Activated CD8-positive, alpha-beta T cell treated with anti-CD3 and anti-CD28 coated beads for 36 hours (primary cell): ENCODE measurements at regions not wholly inside any gene's neighbourhood (a gene's known extent, or its start where the extent isn't known, plus 50 kb on each side); places are given as distances from the start of the nearest gene placed in this dataset.

Experiments
- ATAC-seq: fragments of 200-7000 bp; cut with Tn5 transposase; one replicate; pipeline ENCODE4 v1.10.0; 2021; ENCODE audit warnings: mild to moderate bottlenecking, moderate library complexity
- CTCF ChIA-PET: fragments of 350-600 bp; sonication (Branson Sonifier 250); formaldehyde crosslinking; loops from one replicate; lab custom pipeline; 2021; ENCODE audit warnings: antibody characterized with exemption; lab: Charles Lee
- POLR2A ChIA-PET: fragments of 350-600 bp; sonication (Branson Sonifier 250); formaldehyde crosslinking; loops from one replicate; lab custom pipeline; 2021; ENCODE audit warnings: antibody characterized with exemption; lab: Charles Lee
- DNase-seq: peaks from one replicate; pipeline ENCODE4 v3.0.0-alpha.2; 2020
- H3K27ac Mint-ChIP-seq: one replicate; pipeline ENCODE4 v1.8.0; 2021; ENCODE audit warnings: mild to moderate bottlenecking, mixed read lengths
- H3K27me3 Mint-ChIP-seq: one replicate; pipeline ENCODE4 v1.8.0; 2021; ENCODE audit warnings: mixed read lengths
- H3K36me3 Mint-ChIP-seq: one replicate; pipeline ENCODE4 v1.8.0; 2021; ENCODE audit warnings: low read depth, mixed read lengths
- H3K4me1 Mint-ChIP-seq: one replicate; pipeline ENCODE4 v1.8.0; 2021; ENCODE audit warnings: low read depth, mixed read lengths
- H3K4me3 Mint-ChIP-seq: one replicate; pipeline ENCODE4 v1.8.0; 2021; ENCODE audit warnings: mild to moderate bottlenecking, moderate library complexity, mixed read lengths
- H3K9me3 Mint-ChIP-seq: one replicate; pipeline ENCODE4 v1.8.0; 2021; ENCODE audit warnings: mixed read lengths
- intact Hi-C: fragments of 100-400 bp; cut with micrococcal nuclease; formaldehyde crosslinking; loops from one replicate; pipeline ENCODE4 v1.10.0; 2022
- TF ChIP-seq, protein P1 (sequence below): fragments of 200-600 bp; IDR thresholded peaks from one replicate; pipeline ENCODE4 v1.8.0; 2022; ENCODE audit warnings: antibody characterized with exemption, mild to moderate bottlenecking

DNA sequence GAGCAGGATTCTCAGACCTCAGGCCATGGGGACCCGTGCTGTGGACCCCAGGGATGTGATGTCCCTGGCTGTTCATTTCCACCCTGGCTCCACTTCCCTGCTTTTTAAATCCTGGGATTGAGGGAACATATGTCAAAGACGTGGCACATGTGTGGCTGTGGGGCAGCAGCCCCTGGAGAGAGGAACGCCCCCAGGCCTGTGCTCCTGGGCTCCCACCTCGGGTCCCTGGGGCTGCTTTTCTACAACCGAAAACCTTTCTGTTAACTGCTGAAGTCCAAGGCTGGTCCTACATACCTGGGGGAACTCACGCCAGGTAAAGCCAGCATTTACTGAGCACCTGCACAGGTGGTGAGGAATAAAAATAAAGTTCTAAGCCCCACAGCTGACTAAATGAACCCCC lies 102.3 kb upstream of the FRMD1 start:
- Mint-ChIP-seq H3K9me3 (no peaks in the 10 kb centered on the region), H3K36me3 (no peaks in the 10 kb centered on the region), H3K27ac (no peak overlapping the region), H3K4me1 (no peaks in the 10 kb centered on the region), H3K4me3 (no peak overlapping the region), H3K27me3 (peaks cover 1% of the 10 kb centered on the region)
- intact Hi-C loops = no loop called here
- TF ChIP-seq, protein P1, sequence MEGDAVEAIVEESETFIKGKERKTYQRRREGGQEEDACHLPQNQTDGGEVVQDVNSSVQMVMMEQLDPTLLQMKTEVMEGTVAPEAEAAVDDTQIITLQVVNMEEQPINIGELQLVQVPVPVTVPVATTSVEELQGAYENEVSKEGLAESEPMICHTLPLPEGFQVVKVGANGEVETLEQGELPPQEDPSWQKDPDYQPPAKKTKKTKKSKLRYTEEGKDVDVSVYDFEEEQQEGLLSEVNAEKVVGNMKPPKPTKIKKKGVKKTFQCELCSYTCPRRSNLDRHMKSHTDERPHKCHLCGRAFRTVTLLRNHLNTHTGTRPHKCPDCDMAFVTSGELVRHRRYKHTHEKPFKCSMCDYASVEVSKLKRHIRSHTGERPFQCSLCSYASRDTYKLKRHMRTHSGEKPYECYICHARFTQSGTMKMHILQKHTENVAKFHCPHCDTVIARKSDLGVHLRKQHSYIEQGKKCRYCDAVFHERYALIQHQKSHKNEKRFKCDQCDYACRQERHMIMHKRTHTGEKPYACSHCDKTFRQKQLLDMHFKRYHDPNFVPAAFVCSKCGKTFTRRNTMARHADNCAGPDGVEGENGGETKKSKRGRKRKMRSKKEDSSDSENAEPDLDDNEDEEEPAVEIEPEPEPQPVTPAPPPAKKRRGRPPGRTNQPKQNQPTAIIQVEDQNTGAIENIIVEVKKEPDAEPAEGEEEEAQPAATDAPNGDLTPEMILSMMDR = no peak
- ATAC-seq (no peak), DNase-seq (no peak)
- CTCF ChIA-PET = no interaction called here
- POLR2A ChIA-PET = no interaction called here

DNA sequence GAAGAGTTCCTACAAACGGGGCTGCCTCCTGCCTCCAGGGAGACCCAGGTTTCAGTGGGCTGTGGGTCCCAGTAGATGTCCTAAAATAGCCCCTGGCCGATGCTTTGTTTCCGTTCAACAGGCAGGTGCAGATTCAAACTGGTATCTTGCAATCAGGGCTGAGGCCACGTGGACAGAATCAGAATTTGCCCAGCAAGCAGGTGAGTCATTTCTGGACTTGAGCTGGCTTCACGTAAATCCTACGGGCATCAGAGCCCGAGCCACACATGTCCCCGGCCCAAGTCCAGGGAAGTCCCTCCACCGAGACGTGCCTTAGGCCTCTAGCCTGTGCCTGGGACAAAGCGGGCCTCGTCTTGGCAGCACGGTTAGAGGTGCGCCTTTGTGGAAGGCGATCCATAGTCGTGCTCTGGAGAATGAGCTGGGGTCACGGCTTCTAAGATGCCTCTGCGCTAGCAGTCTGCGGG lies 101.6 kb upstream of the FRMD1 start:
- TF ChIP-seq, protein P1 = no peak
- ChIA-PET CTCF (no interaction called here), POLR2A (no interaction called here)
- Mint-ChIP-seq H3K27ac (no peak overlapping the region), H3K36me3 (no peaks in the 10 kb centered on the region), H3K4me1 (no peaks in the 10 kb centered on the region), H3K9me3 (no peaks in the 10 kb centered on the region), H3K4me3 (no peak overlapping the region), H3K27me3 (peaks cover 1% of the 10 kb centered on the region)
- no peak for ATAC-seq
- no peak for DNase-seq
- intact Hi-C loops = no loop called here

DNA sequence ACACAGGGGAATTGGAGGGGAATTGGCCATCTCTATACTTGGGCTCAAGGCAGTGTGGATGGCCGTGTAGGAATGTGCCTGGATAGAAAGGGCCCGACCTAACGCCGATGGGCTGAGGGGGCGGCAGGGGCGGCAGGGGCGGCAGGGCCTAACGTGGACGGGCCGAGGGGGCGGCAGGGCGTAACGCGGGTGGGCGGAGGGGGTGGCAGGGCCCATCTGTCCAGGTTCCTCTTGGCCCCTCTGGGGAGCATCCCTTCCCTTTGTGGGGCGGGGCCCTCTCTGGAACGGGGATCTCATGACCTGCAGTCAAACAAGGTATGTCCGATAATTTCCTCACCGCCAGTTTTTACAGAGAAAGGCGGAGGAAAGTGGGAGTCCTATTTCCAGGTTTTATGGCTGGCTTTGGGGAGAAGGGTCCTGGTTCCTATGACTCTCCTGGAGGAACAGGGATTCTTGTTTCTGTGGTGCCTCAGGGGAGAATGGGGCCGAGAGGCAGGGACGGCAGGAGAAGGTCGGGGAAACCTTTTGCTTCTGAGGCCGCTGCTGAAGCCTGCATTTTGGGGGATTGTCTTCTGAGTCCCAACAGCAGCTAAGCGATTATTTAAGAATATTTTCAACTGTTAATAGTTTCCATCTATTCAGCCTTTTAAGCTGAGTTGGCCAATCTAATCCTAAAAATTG lies 100.8 kb upstream of the FRMD1 start:
- ATAC-seq (no peak), DNase-seq (no peak)
- no peak overlapping the region for H3K27ac Mint-ChIP-seq
- peaks cover 1% of the 10 kb centered on the region for H3K27me3 Mint-ChIP-seq
- H3K4me3 Mint-ChIP-seq = no peak overlapping the region
- POLR2A ChIA-PET = no interaction called here
- TF ChIP-seq, protein P1 = no peak
- CTCF ChIA-PET = no interaction called here
- H3K36me3 Mint-ChIP-seq = no peaks in the 10 kb centered on the region
- H3K4me1 Mint-ChIP-seq = no peaks in the 10 kb centered on the region
- H3K9me3 Mint-ChIP-seq = no peaks in the 10 kb centered on the region
- intact Hi-C loops = no loop called here

DNA sequence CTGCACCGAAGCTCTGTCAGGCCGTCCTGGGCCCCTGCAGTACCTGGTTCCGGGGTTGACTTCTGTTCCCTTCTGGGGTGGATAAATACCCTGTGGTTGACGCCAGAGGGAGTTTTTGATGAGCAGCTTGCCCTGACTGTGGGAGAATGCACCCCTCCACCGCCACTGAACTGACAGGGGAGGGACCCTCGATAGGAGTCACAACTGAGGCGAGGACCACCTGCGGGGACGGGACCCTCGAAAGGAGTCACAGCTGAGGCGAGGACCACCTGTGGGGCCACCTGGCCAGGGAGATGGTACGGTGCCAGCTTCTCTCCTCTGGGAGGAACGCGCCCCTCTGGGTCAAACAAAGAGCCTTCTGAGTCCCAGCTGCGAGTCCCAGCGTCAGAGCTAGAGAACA lies 100.1 kb upstream of the FRMD1 start:
- Mint-ChIP-seq H3K4me3 (no peak overlapping the region), H3K27me3 (peaks cover 5% of the 10 kb centered on the region), H3K9me3 (no peaks in the 10 kb centered on the region), H3K36me3 (no peaks in the 10 kb centered on the region), H3K4me1 (no peaks in the 10 kb centered on the region), H3K27ac (no peak overlapping the region)
- CTCF ChIA-PET = no interaction called here
- intact Hi-C loops = no loop called here
- POLR2A ChIA-PET = no interaction called here
- DNase-seq (no peak), ATAC-seq (no peak)
- TF ChIP-seq, protein P1 = no peak

DNA sequence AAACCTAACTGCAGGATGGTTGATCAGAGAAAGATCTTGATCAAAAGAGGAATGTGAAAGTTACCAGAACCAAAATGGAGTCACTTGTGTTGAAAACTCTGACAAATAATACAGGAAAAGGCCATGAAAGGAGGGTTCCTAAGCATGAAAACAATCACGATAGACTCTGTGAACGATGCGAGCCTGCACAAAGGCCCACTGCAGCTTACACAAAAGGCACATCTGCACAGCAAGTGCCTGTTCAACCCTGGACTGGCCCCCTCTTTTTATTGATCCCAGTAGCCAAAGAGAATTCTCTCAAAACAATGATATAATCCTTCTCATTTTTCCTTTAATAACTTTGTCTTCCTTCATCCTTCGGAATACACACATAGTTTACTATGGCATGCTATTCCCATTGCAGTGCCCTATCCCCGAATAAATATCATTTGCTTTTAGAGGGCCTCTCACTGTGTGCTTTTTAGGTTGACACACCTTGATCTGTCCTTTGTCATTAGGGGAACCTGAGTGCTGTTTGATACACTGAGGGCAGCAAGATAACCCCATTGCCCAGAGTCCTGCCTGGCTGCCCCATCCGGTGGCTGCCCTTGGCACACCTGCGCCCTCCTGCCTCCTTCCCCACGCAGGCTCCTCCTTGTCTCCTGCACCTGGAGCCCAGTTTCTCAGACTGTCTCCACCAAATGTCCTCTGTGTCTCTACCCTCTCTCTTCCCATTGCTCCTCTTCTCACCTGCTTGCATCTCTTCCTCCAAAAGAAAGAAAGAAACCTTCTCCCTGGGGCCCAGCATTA lies 98.3 kb upstream of the FRMD1 start:
- no peaks in the 10 kb centered on the region for H3K9me3 Mint-ChIP-seq
- no peak overlapping the region for H3K27ac Mint-ChIP-seq
- H3K4me1 Mint-ChIP-seq = no peaks in the 10 kb centered on the region
- ChIA-PET CTCF (no interaction called here), POLR2A (no interaction called here)
- no peaks in the 10 kb centered on the region for H3K36me3 Mint-ChIP-seq
- ATAC-seq (no peak), DNase-seq (no peak)
- no peak overlapping the region for H3K4me3 Mint-ChIP-seq
- peaks cover 6% of the 10 kb centered on the region for H3K27me3 Mint-ChIP-seq
- TF ChIP-seq, protein P1 = no peak
- intact Hi-C loops = no loop called here
